ENCODE measurements at regions not wholly inside any gene's neighbourhood (a gene's known extent, or its start where the extent isn't known, plus 50 kb on each side); places are given as distances from the start of the nearest gene placed in this dataset.

- TF ChIP-seq CTCF (IDR thresholded peaks at IDR 0.05; ENCODE audit: insufficient read depth, low read length, poor library complexity, severe bottlenecking) (no peak), EZH2phosphoT487 (conservative IDR thresholded peaks at IDR 0.05; ENCODE audit: low read length) (no peak)
Observed at GRCh38 chr12:125280482-125281377, 215.5 kb downstream of the AACS start.
